ENCODE measurements at regions not wholly inside any gene's neighbourhood (a gene's known extent, or its start where the extent isn't known, plus 50 kb on each side); places are given as distances from the start of the nearest gene placed in this dataset.
A peak's percentile ranks its signal among the peaks of the same experiment; 100 is the strongest.

- no peak for DNase-seq (ENCODE audit: low read depth)
Observed at GRCh38 chr13:39938596-39938995, 283.1 kb downstream of the COG6 start.

- DNase-seq (ENCODE audit: low read depth) = no peak
Observed at GRCh38 chr13:39941236-39941635, 285.8 kb downstream of the COG6 start.

GRCh38 chr13:39941911-39942551 is 286.6 kb downstream of the COG6 start:
- DNase-seq (ENCODE audit: low read depth) = no peak

GRCh38 chr13:39942552-39943273 is 287.3 kb downstream of the COG6 start:
- peak; percentile 85 for DNase-seq (ENCODE audit: low read depth)

- no peak for DNase-seq (ENCODE audit: low read depth)
Observed at GRCh38 chr13:39943711-39944110, 288.2 kb downstream of the COG6 start.

- no peak for DNase-seq (ENCODE audit: low read depth)
Observed at GRCh38 chr13:39945226-39945625, 289.8 kb downstream of the COG6 start.

GRCh38 chr13:39946769-39947168 is 291.3 kb downstream of the COG6 start:
- no peak for DNase-seq (ENCODE audit: low read depth)

- no peak for DNase-seq (ENCODE audit: low read depth)
Observed at GRCh38 chr13:39951301-39951700, 295.8 kb downstream of the COG6 start.

- DNase-seq (ENCODE audit: low read depth) = peak; percentile 82
Observed at GRCh38 chr13:39952249-39953233, 297.1 kb downstream of the COG6 start.

- DNase-seq (ENCODE audit: low read depth) = no peak
Observed at GRCh38 chr13:39954476-39954875, 299.0 kb downstream of the COG6 start.

GRCh38 chr13:39955560-39955959 is 300.1 kb downstream of the COG6 start:
- DNase-seq (ENCODE audit: low read depth) = no peak

- peak; percentile 29 for DNase-seq (ENCODE audit: low read depth)
Observed at GRCh38 chr13:39956036-39956435, 300.6 kb downstream of the COG6 start.

- DNase-seq (ENCODE audit: low read depth) = no peak
Observed at GRCh38 chr13:39957868-39958677, 302.6 kb downstream of the COG6 start.

GRCh38 chr13:39959497-39960144 is 304.2 kb downstream of the COG6 start:
- DNase-seq (ENCODE audit: low read depth) = peak; percentile 36

- DNase-seq (ENCODE audit: low read depth) = no peak
Observed at GRCh38 chr13:39960191-39960590, 304.7 kb downstream of the COG6 start.

GRCh38 chr13:39961036-39961435 is 305.6 kb downstream of the COG6 start:
- DNase-seq (ENCODE audit: low read depth) = no peak

GRCh38 chr13:39963612-39964011 is 308.1 kb downstream of the COG6 start:
- no peak for DNase-seq (ENCODE audit: low read depth)

- no peak for DNase-seq (ENCODE audit: low read depth)
Observed at GRCh38 chr13:39965309-39965708, 309.8 kb downstream of the COG6 start.

- peak; percentile 33 for DNase-seq (ENCODE audit: low read depth)
Observed at GRCh38 chr13:39967199-39967959, 311.9 kb downstream of the COG6 start.
